Left renal pelvis (tissue), 4 donors: ENCODE measurements at regions not wholly inside any gene's neighbourhood (a gene's known extent, or its start where the extent isn't known, plus 50 kb on each side); places are given as distances from the start of the nearest gene placed in this dataset.

Experiments
- DNase-seq, 4 donors: peaks; one replicate each; pipeline ENCODE4 v3.0.0-alpha.2; 2013; ENCODE audit warnings: low read depth in 4 of 4, low spot score in 3 of 4

- no peak for DNase-seq
These were observed 510.4 kb downstream of the MID1IP1 start for GRCh38 chrX:39311646-39312045.

GRCh38 chrX:39313146-39313545, 511.9 kb downstream of the MID1IP1 start:
- DNase-seq = no peak

- DNase-seq = no peak
These were observed 517.5 kb downstream of the MID1IP1 start for GRCh38 chrX:39318506-39319343.

GRCh38 chrX:39320165-39320564, 518.9 kb downstream of the MID1IP1 start:
- no peak for DNase-seq

- DNase-seq = no peak
These were observed 521.2 kb downstream of the MID1IP1 start for GRCh38 chrX:39322496-39322895.

- DNase-seq = no peak
These were observed 523.1 kb downstream of the MID1IP1 start for GRCh38 chrX:39324233-39324930.

- no peak for DNase-seq
These were observed 526.0 kb downstream of the MID1IP1 start for GRCh38 chrX:39327255-39327654.

- DNase-seq = no peak
These were observed 526.4 kb downstream of the MID1IP1 start for GRCh38 chrX:39327705-39328104.

GRCh38 chrX:39328661-39329060, 527.4 kb downstream of the MID1IP1 start:
- DNase-seq = no peak

- DNase-seq = no peak
These were observed 529.9 kb downstream of the MID1IP1 start for GRCh38 chrX:39331082-39331704.

GRCh38 chrX:39333451-39333850, 532.2 kb downstream of the MID1IP1 start:
- no peak for DNase-seq

- DNase-seq = no peak
These were observed 534.4 kb downstream of the MID1IP1 start for GRCh38 chrX:39335513-39336235.

GRCh38 chrX:39336671-39337311, 535.5 kb downstream of the MID1IP1 start:
- DNase-seq = no peak

GRCh38 chrX:39337451-39337850, 536.2 kb downstream of the MID1IP1 start:
- no peak for DNase-seq

- DNase-seq = no peak
These were observed 537.3 kb downstream of the MID1IP1 start for GRCh38 chrX:39338583-39338982.

GRCh38 chrX:39356119-39356807, 555.0 kb downstream of the MID1IP1 start:
- DNase-seq = no peak

- no peak for DNase-seq
These were observed 558.8 kb downstream of the MID1IP1 start for GRCh38 chrX:39360101-39360500.

- DNase-seq = no peak
These were observed 560.5 kb downstream of the MID1IP1 start for GRCh38 chrX:39361736-39362135.

- no peak for DNase-seq
These were observed 566.2 kb downstream of the MID1IP1 start for GRCh38 chrX:39367416-39367815.

- DNase-seq = no peak
These were observed 570.9 kb downstream of the MID1IP1 start for GRCh38 chrX:39372115-39372514.
